K562 (cell line): ENCODE measurements at regions not wholly inside any gene's neighbourhood (a gene's known extent, or its start where the extent isn't known, plus 50 kb on each side); places are given as distances from the start of the nearest gene placed in this dataset.

Experiments used
- ATAC-seq: fragments of 200-7000 bp; cut with Tn5 transposase; 3 replicates; pipeline ENCODE4 v1.9.1; 2020; ENCODE audit warnings: moderate library complexity
- BruUV-seq: library from RNA; stranded (reverse); fragments of 400-500 nt; replicated peaks from 2 replicates; lab custom pipeline; 2021; lab: Mats Ljungman, UMichigan
- CTCF ChIA-PET: fragments of 300-600 bp; formaldehyde crosslinking; extraction: SDS; loops from one replicate; lab custom pipeline; 2021; ENCODE audit warnings: low intra/inter-chr PET ratio; lab: Yijun Ruan, JAX
- POLR2A ChIA-PET: fragments of 300-600, 350-650 bp; sonication (Branson Sonifier 250); formaldehyde crosslinking; extraction: SDS; loops from one replicate; lab custom pipeline; 2021; ENCODE audit warnings: antibody characterized with exemption, inconsistent platforms; lab: Yijun Ruan, JAX
- DNase-seq, 4 experiments: peaks; one replicate each; pipeline versions ENCODE4 v3.0.0 to v3.0.0-alpha.2; 2011 to 2018; ENCODE audit warnings: low spot score in 3 of 4, mixed read lengths in 3 of 4; ENCODE audit errors: extremely low read depth in 1 of 4
- FAIRE-seq: peaks from 2 replicates; lab custom pipeline; 2011; peaks lifted over from hg19 to GRCh38; lab: Jason Lieb, UNC
- H2AFZ ChIP-seq: 2 replicates; pipeline ENCODE4 v1.6.0; 2011; ENCODE audit warnings: low read depth, low read length, control low read depth, inconsistent platforms
- H3K27ac ChIP-seq: fragments of 200-600 bp; 3 replicates; pipeline ENCODE4 v1.8.0; 2011; ENCODE audit warnings: low read depth, mild to moderate bottlenecking, control low read depth, inconsistent platforms, low read length, moderate library complexity, mixed read lengths; ENCODE audit errors: extremely low read depth
- H3K27me3 ChIP-seq, 2 experiments: fragments of 300-600 bp in 1 of 2; 2 replicates in 1 of 2; 3 replicates in 1 of 2; pipeline versions ENCODE4 v1.6.0 to v1.8.0; 2011; ENCODE audit warnings: inconsistent platforms in 2 of 2, low read length in 2 of 2, mild to moderate bottlenecking in 1 of 2, mixed read lengths in 1 of 2, moderate library complexity in 1 of 2; ENCODE audit not compliant: control insufficient read depth in 2 of 2, insufficient read depth in 2 of 2
- H3K36me3 ChIP-seq: fragments of 300-600 bp; 3 replicates; pipeline ENCODE4 v1.8.0; 2011; ENCODE audit warnings: mild to moderate bottlenecking, low read length, inconsistent platforms; ENCODE audit not compliant: control insufficient read depth, insufficient read depth
- H3K4me1 ChIP-seq, 2 experiments: fragments of 200-600 bp in 1 of 2; replicated peaks in 1 of 2; 2 replicates in 1 of 2; 3 replicates in 1 of 2; pipeline versions ENCODE4 v1.5.1 to v1.8.0; 2011; ENCODE audit warnings: inconsistent platforms in 2 of 2, low read length in 2 of 2, mild to moderate bottlenecking in 1 of 2, mixed read lengths in 1 of 2, moderate library complexity in 1 of 2; ENCODE audit not compliant: control insufficient read depth in 2 of 2, insufficient read depth in 2 of 2
- H3K4me2 ChIP-seq: 2 replicates; pipeline ENCODE4 v1.6.1; 2011; ENCODE audit warnings: low read length, control low read depth, inconsistent platforms, mixed read lengths; ENCODE audit not compliant: insufficient read depth
- H3K4me3 ChIP-seq: fragments of 200-600 bp; sonication (generic), shearing (Covaris generic); 2 replicates; pipeline ENCODE4 v1.5.1; 2016; ENCODE audit warnings: control low read depth, inconsistent platforms
- H3K79me2 ChIP-seq: fragments of 200-600 bp; 3 replicates; pipeline ENCODE4 v1.8.0; 2011; ENCODE audit warnings: low read length, inconsistent platforms; ENCODE audit not compliant: control insufficient read depth, insufficient read depth
- H3K9ac ChIP-seq, 2 experiments: 2 replicates each; pipeline versions ENCODE4 v1.6.0 to v1.6.1; 2011; ENCODE audit warnings: low read depth in 2 of 2, low read length in 2 of 2, control low read depth in 1 of 2, inconsistent platforms in 1 of 2, mild to moderate bottlenecking in 1 of 2, mixed read lengths in 1 of 2; ENCODE audit not compliant: insufficient read depth in 1 of 2
- H3K9me1 ChIP-seq: one replicate; pipeline ENCODE4 v1.6.0; 2011; ENCODE audit warnings: inconsistent platforms, mild to moderate bottlenecking, low read length, moderate library complexity; ENCODE audit not compliant: control insufficient read depth, insufficient read depth
- H3K9me3 ChIP-seq: replicated peaks from 2 replicates; pipeline ENCODE4 v1.5.1; 2011; ENCODE audit warnings: low read depth, low read length, inconsistent platforms; ENCODE audit not compliant: control insufficient read depth, insufficient read depth
- H4K20me1 ChIP-seq: replicated peaks from 2 replicates; pipeline ENCODE4 v1.6.1; 2011; ENCODE audit warnings: low read length, inconsistent platforms, mixed read lengths; ENCODE audit not compliant: control insufficient read depth, insufficient read depth
- EGR1 ChIP-seq: fragments of 450-650 bp; conservative IDR thresholded peaks from 2 replicates; pipeline ENCODE4 v1.6.1; 2017; ENCODE audit warnings: mild to moderate bottlenecking
- JUNB ChIP-seq: fragments of 450-650 bp; formaldehyde crosslinking; conservative IDR thresholded peaks from 2 replicates; pipeline ENCODE4 v1.4.0; 2020; ENCODE audit warnings: mild to moderate bottlenecking
- L3MBTL2 ChIP-seq: fragments of 450-650 bp; IDR thresholded peaks from 2 replicates; pipeline ENCODE4 v1.6.1; 2016; ENCODE audit warnings: mild to moderate bottlenecking, moderate library complexity
- LARP7 ChIP-seq: fragments of 450-650 bp; IDR thresholded peaks from 2 replicates; pipeline ENCODE4 v1.6.1; 2016
- NFIX ChIP-seq: fragments of 250-450 bp; sonication (Bioruptor Pico); IDR thresholded peaks from 2 replicates; pipeline ENCODE4 v1.4.0; 2020; ENCODE audit warnings: low read depth, mild to moderate bottlenecking, moderate library complexity
- NR2C1 ChIP-seq, 2 experiments: fragments of 450-650 bp; IDR thresholded peaks; 2 replicates each; pipeline ENCODE4 v1.6.1; 2017; ENCODE audit warnings: mild to moderate bottlenecking in 2 of 2, antibody characterized with exemption in 1 of 2, inconsistent platforms in 1 of 2, missing compliant biosample characterization in 1 of 2, missing genetic modification characterization in 1 of 2
- RAD51 ChIP-seq: fragments of 450-650 bp; IDR thresholded peaks from 2 replicates; pipeline ENCODE4 v1.7.1; 2016; ENCODE audit warnings: low read depth, mild to moderate bottlenecking, borderline replicate concordance
- RFX7 ChIP-seq: fragments of 250-450 bp; sonication (Bioruptor Pico); IDR thresholded peaks from 2 replicates; pipeline ENCODE4 v1.5.1; 2021; ENCODE audit warnings: mild to moderate bottlenecking
- TBP ChIP-seq: optimal IDR thresholded peaks from 2 replicates; pipeline ENCODE3; 2011; ENCODE audit warnings: low read depth, low read length, improper control_type of control experiment
- TCF7 ChIP-seq: sonication (generic); IDR thresholded peaks from 2 replicates; pipeline ENCODE4 v1.6.1; 2016; ENCODE audit warnings: antibody characterized with exemption, borderline replicate concordance
- TRIM24 ChIP-seq, 2 experiments: fragments of 450-650 bp; IDR thresholded peaks; 2 replicates each; pipeline ENCODE4 v1.6.1; 2016
- XRCC3 ChIP-seq: fragments of 450-650 bp; IDR thresholded peaks from 2 replicates; pipeline ENCODE4 v1.6.1; 2017; ENCODE audit warnings: mild to moderate bottlenecking, moderate library complexity
- ZNF121 ChIP-seq: sonication (generic); formaldehyde crosslinking; conservative IDR thresholded peaks from 2 replicates; pipeline ENCODE4 v1.8.0; 2022; ENCODE audit warnings: missing genetic modification reagents
- WGBS: fragments of 100-300 bp; shearing (Covaris generic); methylation state at CpG from one replicate; pipeline ENCODE4 v1.1.6; 2016; ENCODE audit warnings: low coverage, mixed read lengths; ENCODE audit not compliant: insufficient coverage; ENCODE audit errors: missing lambda C conversion rate; 5-methylcytosine and 5-hydroxymethylcytosine counted together
- in situ Hi-C: fragments of 300-500 bp; cut with MboI; formaldehyde crosslinking; loops from 4 replicates; pipeline ENCODE4 v1.15.0; 2018; ENCODE audit warnings: inconsistent platforms, mixed read lengths
- intact Hi-C: fragments of 100-400 bp; cut with micrococcal nuclease; formaldehyde crosslinking; loops from 2 replicates; pipeline ENCODE4 v1.14.2; 2022
- TF ChIP-seq, protein P1 (sequence below): fragments of 450-650 bp; formaldehyde crosslinking; IDR thresholded peaks from 2 replicates; pipeline ENCODE4 v1.4.0; 2020; ENCODE audit warnings: mild to moderate bottlenecking, moderate library complexity
- TF ChIP-seq, protein P2 (sequence below): sonication (generic); formaldehyde crosslinking; IDR thresholded peaks from 2 replicates; pipeline ENCODE4 v1.8.0; 2023; ENCODE audit warnings: missing genetic modification reagents, mild to moderate bottlenecking, borderline replicate concordance

DNA sequence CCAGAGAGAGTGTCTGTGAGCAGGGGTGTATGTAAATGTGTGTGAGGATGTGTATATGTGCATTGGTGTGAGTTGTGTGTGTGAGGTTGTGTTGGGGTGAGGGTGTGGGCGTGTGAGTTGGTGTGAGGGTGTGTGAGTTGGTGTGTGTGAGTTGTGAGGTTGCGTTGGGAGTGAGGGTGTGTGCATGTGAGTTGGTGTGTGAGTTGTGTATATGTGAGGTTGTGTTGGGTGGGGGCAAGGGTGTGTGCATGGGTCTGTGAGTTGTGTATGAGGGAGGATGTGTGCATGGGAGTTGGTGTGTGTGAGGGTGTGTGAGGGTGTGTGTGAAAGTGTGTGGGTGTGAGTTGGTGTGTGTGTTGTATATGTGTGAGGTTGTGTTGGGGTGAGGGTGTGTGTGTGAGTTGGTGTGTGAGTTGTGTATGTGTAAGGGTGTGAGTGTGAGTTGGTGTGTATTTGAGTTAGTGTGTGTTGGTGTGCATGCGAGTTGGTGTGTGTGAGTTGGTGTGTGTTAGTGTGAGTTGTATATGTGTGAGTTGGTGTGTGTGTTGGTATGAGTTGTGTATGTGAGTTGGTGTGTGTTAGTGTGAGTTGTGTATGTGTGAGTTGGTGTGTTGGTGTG, 161.6 kb upstream of the IER5L start:
- Histone ChIP-seq H2AFZ (no peak overlapping the region), H3K9ac (no peak overlapping the region), H3K4me1 (peaks cover 4 to 45% of the 10 kb centered on the region in 2 experiments), H3K9me3 (no peaks in the 10 kb centered on the region), H3K27me3 (no peaks in the 10 kb centered on the region), H3K4me3 (no peak overlapping the region), H3K27ac (no peak overlapping the region), H3K36me3 (no peaks in the 10 kb centered on the region), H4K20me1 (no peaks in the 10 kb centered on the region), H3K79me2 (no peaks in the 10 kb centered on the region), H3K4me2 (no peak overlapping the region), H3K9me1 (no peaks in the 10 kb centered on the region)
- POLR2A ChIA-PET: interaction anchor here (0.8 kb wide), 1 partner anchor 275 kb away, joined by 4 read pairs; no protein-coding TSS in a partner anchor
- in situ Hi-C loops: loop anchor here (25.0 kb wide), 1 partner anchor 273 kb away; the partner anchor contains the start of gene C9orf50
- intact Hi-C loops: loop anchor here (10.0 kb wide), 1 partner anchor 155 kb away; no protein-coding TSS in a partner anchor
- no peak for ATAC-seq
- WGBS: 73% methylated on average over 3 of the region's 3 CpGs
- CTCF ChIA-PET: no interaction called here
- FAIRE-seq: no peak
- DNase-seq: no peak
- BruUV-seq: no TSS peak
- no peak for TF ChIP-seq XRCC3
- TF ChIP-seq LARP7: 0 out of 2 replicates have a peak, but pooled peaks have one; percentile 28
- no peak for TF ChIP-seq NR2C1 (IDR thresholded peaks at IDR 0.05)
- TF ChIP-seq NR2C1 (tag; IDR thresholded peaks at IDR 0.05): no peak
- TF ChIP-seq EGR1: 0 out of 2 replicates have a peak, but pooled peaks have one; percentile 7
- no peak for TF ChIP-seq L3MBTL2
- TF ChIP-seq NFIX (CRISPR knock-in tag): no peak
- TF ChIP-seq RAD51: no peak
- TF ChIP-seq TCF7: no peak
- TF ChIP-seq RFX7 (CRISPR knock-in tag): no peak
- TF ChIP-seq, protein P1, sequence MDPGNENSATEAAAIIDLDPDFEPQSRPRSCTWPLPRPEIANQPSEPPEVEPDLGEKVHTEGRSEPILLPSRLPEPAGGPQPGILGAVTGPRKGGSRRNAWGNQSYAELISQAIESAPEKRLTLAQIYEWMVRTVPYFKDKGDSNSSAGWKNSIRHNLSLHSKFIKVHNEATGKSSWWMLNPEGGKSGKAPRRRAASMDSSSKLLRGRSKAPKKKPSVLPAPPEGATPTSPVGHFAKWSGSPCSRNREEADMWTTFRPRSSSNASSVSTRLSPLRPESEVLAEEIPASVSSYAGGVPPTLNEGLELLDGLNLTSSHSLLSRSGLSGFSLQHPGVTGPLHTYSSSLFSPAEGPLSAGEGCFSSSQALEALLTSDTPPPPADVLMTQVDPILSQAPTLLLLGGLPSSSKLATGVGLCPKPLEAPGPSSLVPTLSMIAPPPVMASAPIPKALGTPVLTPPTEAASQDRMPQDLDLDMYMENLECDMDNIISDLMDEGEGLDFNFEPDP (CRISPR knock-in tag): no peak
- no peak for TF ChIP-seq JUNB
- TF ChIP-seq TRIM24 (IDR thresholded peaks at IDR 0.05): 0 out of 4 replicates have a peak, but pooled peaks of 1 of the 2 experiments have one; percentile 9
- TF ChIP-seq ZNF121 (CRISPR knock-in tag): no peak
- TF ChIP-seq TBP: no peak
- TF ChIP-seq, protein P2, sequence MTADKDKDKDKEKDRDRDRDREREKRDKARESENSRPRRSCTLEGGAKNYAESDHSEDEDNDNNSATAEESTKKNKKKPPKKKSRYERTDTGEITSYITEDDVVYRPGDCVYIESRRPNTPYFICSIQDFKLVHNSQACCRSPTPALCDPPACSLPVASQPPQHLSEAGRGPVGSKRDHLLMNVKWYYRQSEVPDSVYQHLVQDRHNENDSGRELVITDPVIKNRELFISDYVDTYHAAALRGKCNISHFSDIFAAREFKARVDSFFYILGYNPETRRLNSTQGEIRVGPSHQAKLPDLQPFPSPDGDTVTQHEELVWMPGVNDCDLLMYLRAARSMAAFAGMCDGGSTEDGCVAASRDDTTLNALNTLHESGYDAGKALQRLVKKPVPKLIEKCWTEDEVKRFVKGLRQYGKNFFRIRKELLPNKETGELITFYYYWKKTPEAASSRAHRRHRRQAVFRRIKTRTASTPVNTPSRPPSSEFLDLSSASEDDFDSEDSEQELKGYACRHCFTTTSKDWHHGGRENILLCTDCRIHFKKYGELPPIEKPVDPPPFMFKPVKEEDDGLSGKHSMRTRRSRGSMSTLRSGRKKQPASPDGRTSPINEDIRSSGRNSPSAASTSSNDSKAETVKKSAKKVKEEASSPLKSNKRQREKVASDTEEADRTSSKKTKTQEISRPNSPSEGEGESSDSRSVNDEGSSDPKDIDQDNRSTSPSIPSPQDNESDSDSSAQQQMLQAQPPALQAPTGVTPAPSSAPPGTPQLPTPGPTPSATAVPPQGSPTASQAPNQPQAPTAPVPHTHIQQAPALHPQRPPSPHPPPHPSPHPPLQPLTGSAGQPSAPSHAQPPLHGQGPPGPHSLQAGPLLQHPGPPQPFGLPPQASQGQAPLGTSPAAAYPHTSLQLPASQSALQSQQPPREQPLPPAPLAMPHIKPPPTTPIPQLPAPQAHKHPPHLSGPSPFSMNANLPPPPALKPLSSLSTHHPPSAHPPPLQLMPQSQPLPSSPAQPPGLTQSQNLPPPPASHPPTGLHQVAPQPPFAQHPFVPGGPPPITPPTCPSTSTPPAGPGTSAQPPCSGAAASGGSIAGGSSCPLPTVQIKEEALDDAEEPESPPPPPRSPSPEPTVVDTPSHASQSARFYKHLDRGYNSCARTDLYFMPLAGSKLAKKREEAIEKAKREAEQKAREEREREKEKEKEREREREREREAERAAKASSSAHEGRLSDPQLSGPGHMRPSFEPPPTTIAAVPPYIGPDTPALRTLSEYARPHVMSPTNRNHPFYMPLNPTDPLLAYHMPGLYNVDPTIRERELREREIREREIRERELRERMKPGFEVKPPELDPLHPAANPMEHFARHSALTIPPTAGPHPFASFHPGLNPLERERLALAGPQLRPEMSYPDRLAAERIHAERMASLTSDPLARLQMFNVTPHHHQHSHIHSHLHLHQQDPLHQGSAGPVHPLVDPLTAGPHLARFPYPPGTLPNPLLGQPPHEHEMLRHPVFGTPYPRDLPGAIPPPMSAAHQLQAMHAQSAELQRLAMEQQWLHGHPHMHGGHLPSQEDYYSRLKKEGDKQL (CRISPR knock-in tag): no peak
